DMS153 (cell line): ENCODE measurements at regions not wholly inside any gene's neighbourhood (a gene's known extent, or its start where the extent isn't known, plus 50 kb on each side); places are given as distances from the start of the nearest gene placed in this dataset.
"Not testable (repeated sequence)": the region's sequence is repeated elsewhere in the genome, so short reads cannot be mapped to it uniquely, and the experiment has no call there.

Experiments used
- DNase-seq: peaks from one replicate; lab custom pipeline; 2025; lab: John Stamatoyannopoulos, UW

- DNase-seq = no peak
Measured at GRCh38 chr22:22697377-22698117, 53.1 kb downstream of the GGTLC2 start.

GRCh38 chr22:22698263-22698750 is 53.9 kb downstream of the GGTLC2 start:
- no peak for DNase-seq

DNA sequence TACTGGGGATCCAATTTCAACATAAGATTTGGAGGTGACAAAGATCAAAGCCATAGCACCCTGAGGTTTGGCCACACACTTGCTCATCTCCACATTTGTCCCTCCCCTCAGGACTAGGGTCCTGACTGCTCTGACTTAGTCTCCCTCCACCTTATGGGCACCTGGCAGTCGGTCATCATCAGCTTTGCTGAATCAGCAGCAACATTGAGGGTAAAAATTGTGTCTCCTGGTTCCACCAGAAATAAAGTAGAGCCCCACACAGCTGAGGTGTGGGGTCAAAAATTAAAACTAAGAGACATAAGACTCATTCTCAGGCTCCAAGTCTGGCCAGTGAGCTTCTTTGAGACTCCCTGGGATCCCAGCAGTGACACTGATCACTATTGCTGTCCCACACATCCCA is 56.2 kb downstream of the GGTLC2 start:
- DNase-seq = no peak

- not testable (repeated sequence) for DNase-seq
Measured at GRCh38 chr22:22701557-22701956, 57.1 kb downstream of the GGTLC2 start.

GRCh38 chr22:22702237-22703202 is 58.1 kb downstream of the GGTLC2 start:
- no peak for DNase-seq

DNA sequence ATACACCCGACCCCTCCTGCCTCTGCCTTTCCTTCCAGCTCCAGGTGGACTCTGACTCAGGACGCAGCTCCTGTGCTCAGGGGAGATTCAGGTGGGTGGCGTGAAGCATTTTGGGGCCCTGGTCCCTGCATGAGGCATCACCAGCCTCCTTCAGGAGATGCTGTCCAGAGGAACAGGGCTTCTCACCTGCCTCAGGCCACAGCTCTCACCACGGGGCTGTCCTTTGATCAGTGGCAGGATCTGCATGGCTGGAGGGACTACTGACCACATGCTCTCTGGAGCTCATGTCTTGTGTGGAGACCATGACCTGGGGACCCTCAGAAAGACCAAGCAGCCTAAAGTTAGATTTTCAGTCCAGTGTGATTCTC is 58.8 kb downstream of the GGTLC2 start:
- DNase-seq = no peak

DNA sequence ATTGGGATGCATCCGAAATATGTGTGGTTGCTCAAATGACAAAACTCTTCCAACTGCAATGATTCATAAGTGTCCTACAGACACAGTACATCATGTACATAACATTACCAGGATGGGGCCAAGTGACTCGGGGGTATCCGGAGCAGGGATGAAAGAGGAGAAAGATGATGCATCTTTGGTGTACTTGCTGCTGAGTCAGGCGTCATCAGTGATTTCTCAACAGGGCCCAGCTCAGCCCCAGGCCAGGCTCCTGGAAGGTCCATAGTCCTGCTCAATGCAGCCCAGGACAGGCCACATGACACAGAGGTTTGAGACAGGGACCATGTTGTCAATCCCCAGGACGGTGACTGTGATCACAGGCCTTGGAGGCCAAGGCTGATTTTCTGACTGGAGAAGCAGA is 59.3 kb downstream of the GGTLC2 start:
- no peak for DNase-seq

DNA sequence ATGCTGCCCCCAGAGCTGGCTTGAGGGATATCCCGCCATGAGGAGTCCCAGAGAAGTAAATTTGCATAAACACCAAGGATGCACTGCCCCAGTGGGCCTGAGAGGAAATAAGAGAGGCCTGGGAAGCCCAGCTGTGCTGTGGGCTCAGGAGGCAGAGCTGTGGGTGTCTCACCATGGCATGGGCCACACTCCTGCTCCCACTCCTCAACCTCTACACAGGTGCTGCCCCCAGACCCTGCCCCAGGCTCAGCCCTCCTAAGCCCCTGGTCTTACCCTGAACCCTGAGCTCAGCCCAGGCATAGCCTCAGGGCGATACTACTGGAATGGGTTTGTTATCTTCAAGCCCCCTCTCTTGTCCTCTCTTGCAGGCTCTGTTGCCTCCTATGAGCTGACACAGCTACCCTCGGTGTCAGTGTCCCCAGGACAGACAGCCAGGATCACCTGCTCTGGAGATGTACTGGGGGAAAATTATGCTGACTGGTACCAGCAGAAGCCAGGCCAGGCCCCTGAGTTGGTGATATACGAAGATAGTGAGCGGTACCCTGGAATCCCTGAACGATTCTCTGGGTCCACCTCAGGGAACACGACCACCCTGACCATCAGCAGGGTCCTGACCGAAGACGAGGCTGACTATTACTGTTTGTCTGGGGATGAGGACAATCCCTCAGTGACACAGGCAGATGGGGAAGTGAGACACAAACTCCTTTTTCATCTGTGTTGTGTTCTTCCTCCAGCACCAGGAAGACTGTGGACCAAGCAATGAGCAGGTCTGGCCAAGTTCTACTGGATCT is 59.9 kb downstream of the GGTLC2 start:
- no peak for DNase-seq

DNA sequence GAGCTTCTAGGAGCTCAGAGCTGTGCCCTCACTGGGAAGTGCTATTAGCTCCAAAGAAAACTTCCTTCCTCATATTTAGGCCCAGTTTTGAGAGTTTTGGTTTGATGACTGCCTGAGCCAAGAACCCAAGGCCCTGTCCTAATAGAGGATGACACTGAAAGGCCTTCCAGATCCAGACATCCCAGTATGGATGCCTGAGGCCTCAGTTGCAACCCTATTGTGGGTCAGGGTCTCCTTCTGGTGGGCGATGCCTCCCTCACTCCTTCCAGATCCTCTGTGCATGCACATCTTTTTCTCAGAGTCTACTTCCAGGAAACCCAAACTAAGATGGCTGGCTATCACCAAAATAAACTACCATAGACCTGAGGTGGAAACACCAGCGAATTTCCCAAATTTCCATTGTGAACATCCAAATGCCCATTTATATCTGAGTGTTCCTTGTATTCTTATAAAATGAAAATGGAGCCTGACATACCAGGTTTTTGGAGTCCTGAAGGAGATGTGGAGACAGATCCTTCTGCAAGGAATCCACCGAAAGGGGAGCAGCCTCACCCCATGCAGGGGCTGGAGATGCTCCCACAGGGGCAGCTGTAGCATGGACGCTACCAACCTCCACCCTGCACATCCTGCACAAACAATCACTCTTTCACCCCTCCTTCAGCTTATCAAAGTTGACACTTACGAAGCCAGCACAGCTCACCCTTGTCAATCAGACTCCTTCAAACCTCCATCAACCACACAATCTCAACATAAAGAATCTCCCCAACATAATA is 61.1 kb downstream of the GGTLC2 start:
- DNase-seq = no peak

DNA sequence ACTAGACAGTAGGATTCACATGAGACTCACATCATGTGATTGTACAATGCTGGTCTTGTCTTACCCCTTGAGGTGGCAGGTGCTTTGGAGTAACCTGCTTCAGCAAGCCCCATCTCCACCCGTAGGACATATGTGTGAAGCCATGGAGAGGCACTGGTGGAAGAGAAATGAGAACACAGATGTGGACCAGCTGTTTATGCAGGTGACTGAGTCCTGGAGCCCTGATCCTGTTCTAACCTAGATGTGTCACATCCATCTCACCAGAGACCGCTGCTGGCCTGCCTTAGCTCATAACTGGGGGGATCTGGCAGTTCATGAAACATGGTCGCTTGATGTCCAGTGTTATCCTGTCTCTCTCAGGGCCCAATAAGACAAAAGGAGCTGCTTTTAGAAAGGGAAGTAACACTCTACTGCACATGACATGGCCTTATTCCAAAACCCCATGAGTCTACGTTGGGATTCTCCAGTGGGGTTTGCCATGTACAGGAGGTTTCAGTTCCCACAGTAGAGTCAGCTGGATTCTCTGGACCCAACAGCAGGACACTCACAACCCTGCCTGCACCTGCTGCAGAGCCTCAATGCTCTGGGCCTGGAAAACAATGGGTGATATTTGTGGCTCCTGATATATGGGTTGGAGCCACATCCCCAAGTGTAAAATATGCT is 62.0 kb downstream of the GGTLC2 start:
- DNase-seq = no peak

DNA sequence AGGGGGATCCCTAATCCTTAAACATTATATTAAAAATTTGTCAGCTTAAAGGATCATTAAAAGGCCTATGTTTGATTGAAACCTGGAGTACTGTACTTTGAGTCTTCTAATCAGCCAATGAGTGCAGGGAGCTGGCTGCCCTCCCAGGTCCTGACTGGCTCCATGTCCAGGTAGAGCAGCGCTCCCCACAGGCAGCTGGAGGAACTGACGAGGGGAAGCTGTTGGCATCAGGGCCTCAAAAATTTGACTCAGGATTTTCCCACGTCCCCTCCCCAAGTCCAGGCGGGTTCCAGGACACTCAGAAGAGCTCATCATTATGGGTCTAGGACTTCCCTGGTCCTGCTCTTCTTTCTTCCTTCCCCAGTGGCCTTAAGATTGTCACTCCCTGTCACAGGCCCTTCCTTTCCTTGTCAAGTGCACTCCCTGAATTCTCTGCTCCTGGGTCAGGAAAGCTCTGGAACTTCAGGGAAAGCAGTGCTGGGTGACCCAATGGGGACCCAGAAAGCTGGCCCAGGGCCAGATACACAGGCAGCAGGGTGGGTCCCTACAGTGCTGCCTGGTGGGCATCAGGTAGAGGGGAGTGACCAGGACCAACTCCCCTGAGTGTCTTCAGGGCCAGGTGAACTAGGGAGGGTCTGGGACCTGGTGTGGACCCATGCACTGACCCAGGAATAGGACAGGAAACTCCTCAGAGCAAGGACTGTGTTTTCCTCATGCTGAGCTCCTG is 65.5 kb downstream of the GGTLC2 start:
- DNase-seq = no peak

GRCh38 chr22:22710719-22711531 is 66.5 kb downstream of the GGTLC2 start:
- no peak for DNase-seq

DNA sequence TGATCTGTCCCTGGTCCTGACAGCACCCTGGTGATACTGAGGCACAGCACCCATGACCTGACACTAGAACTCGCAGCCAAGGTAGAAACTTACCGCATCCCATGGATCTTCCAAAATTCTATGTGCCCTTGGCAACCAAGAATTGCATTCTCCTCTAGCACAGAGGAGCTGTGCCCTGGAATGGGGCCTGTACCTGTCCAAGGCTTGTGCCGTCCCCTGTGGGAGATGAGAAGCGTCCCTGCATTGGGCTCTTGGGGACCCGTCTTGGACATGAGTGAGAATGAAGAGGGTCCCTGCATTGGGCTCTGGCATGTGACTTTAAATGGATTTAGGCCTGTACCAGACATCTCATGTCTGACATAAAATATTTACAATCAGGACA is 67.1 kb downstream of the GGTLC2 start:
- no peak for DNase-seq

GRCh38 chr22:22712092-22712658 is 67.8 kb downstream of the GGTLC2 start:
- no peak for DNase-seq

GRCh38 chr22:22712666-22713365 is 68.4 kb downstream of the GGTLC2 start:
- DNase-seq = no peak

DNA sequence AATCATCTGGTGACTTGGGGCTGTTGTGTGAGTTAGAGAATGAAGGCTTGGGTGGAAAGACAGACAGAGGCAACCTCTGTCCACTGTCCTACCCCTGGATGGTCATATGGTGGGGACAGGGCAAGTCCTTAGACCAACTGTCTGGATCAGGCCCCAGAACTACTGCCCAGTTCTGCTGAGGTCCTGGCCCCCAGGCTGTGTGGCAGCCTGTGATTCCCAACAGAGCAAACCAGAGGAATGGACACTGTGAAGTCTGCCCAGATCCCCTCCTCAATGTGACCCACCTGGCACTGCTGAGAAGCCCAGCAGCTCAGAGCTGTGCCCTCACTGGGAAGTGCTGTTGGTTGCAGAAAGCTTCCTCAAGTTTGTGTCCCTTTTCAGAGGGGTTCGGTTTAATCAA is 69.0 kb downstream of the GGTLC2 start:
- DNase-seq = no peak

DNA sequence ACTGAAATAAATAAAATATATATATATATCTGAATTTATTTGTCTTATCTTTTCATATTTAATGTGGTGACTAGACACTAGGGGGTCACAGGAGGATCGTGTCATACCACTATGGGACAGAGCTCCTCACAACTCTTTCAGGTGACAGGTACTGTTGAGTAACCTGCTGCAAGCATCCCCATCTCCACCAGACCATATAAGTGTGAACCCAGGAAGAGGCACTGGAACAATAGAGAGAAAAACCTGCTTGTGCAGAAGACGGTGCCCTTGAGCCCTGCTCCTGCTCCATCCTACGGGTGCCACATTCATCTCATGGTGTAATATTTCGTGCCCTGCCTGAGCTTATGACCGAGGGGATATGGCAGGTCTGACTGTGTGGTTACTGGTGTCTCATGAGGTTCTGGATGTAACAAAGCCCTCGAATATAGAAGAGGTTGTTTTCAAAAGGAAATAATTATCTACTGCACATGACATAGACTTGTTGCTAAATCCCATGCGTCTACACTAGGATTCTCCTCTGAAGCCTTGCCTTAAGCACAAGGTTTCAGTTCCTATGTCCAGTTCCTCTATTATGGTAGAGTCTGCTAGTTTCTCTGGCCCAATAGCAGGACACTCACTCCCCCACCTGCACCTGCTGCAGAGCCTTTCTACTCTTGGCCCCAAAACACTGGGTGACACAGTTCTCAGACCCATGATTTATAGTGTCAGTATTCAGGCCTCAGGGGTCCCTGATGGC is 70.4 kb downstream of the GGTLC2 start:
- no peak for DNase-seq
